ENCODE measurements at regions not wholly inside any gene's neighbourhood (a gene's known extent, or its start where the extent isn't known, plus 50 kb on each side); places are given as distances from the start of the nearest gene placed in this dataset.

DNA sequence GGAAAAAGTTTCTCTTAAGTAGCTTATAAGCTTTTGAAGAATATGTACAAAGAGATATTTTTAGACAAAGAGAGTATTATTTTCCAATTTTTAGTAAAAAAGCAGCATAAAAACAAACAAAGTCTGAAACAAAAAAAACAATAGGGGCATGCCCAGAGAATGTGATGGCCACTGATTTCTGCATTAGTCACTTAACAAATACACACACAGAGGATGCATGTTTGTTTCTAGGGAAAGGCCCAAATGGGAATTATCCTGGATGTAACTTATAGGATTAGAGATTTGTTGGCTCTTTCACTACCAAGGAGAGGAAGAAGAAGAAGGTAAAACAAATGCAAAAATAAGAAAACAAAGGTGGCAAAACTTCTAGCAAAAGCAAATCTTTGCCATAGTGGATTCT is 95.9 kb upstream of the SCOC start:
- DNase-seq, result no peak

DNA sequence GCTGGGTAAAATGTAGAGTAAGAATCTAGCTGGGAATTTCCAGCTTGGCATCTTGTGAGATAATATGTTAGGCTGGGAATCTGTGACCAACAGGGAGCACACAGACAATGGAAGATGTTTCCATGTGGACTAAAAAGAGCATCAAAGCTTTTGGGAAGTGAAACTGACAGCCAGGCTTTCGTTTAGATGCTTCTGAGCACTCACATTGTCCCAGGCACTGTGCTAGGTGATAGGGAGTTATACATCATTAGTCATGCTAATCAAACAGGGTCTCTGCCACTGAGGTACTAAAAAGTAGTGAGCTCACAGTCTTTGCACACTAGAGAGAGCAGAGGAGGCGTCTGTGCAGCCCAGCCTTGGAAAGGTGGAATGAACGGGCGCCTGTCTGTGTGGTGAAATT is 101.9 kb upstream of the SCOC start:
- no peak for DNase-seq

DNA sequence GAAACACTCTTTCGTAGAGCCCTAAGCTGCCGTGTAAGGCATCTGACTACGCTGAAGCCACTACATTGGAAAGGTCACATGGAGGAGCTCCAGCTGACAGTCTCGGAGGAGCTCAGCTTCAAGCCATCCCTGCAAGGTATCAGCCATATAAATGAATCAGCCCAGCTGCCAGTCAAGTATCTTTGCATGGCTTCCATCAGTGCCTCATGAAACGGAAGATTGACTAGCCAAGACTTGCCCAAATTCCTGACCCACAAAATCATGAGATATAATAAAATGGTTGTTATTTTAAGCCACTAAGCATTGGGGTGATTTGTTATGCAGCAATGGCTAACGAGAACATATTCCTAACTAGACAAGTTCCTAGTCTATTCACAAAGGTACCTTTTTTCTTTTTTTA is 104.1 kb upstream of the SCOC start:
- DNase-seq, result no peak

DNA sequence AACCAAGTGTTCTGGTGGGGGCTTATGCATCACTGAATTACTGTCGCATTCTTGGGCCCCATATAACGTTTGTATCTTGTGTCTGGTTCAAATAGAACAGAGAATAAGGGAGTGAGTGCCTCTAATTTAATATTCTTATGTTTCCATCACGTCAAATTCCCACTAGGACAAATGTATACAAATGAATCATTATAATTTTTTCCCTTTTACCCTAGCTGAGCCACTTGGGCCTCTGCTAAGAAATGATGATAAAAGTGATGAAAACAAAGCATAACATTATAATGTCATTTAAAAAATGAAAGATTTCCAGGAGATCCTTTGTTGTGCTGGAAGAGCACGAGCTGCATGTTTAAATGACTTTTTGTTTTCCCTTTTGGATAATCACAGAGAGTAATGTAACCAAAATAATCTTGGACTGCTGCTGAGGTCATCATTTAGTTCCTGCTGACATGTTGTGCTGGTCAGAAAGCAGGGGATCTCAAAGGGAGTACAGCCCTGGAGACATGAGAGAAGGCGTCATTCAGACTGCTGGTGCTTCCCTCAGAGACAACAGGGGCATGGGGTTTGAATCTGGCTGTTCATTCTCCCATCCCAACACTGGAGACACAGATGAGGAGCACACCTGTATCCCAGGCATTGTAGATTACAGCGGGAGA is 105.1 kb upstream of the SCOC start:
- DNase-seq, result no peak

DNA sequence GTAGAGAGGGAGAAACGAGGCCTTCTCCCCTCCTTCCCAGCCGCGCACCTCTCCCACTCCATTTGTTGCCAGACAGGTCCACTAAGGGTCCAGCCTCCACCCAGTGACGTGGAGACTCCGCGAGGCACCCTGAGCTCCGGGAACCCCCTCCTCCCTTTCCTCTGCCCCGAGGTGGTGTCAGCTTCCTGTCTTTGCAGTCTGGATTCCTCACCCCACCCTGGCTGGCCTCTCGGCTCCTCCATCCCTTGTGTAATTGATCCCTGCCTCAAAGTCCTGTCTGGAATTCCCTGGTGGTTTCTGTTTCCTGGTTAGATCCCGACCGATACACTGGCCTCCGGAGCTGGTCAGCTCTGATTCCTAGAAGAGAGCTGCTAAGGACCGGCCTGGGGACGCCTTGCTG is 105.9 kb upstream of the SCOC start:
- no peak for DNase-seq

DNA sequence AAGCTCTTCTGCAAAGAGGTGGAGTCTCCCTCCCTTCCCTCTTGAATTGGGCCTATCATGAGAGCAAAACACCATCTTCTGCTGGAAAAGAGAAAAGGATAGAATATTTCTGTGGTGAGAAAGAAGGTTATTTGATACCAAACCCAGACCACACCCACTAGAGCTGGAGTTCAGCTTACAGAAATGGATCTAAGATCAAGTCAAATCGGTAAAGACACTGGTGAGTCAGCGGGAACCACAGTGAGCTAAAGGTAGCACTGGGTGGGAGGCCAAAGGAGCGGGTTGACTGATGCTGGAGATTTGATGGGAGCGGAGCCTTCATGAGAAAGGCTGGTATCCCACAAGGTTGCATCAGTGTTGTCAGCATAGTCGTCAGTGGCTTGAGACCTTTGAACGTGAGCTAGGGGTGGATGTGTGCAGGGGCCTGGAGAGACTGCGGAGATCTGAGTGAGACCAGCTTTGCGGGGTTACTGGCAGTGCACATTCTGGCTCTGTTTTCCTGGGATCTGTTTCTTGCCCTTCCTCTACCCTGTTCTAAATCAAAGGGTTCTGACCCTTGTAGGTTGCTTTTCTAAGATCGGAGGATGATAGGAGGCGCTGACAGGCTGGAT is 106.4 kb upstream of the SCOC start:
- DNase-seq, result no peak

DNA sequence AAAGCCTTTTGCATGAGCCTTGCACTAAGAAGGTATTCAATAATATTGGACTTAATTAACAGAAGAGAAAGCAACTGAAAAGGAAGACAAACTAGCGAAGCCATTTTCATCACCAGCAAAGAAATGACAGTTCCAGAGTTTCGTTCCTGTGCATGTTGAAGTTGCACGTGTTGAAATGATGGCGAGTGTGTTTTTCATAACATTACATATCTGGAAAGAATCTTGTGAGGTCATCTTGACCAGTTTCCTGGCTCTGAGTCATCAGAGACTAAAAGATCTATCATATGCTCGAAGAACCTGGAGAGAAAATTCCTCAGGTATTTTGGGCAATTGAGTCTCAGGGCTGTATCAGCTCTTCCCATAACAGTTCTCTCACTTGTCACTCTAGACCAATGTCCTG is 106.2 kb upstream of the MAML3 start:
- no peak for DNase-seq

DNA sequence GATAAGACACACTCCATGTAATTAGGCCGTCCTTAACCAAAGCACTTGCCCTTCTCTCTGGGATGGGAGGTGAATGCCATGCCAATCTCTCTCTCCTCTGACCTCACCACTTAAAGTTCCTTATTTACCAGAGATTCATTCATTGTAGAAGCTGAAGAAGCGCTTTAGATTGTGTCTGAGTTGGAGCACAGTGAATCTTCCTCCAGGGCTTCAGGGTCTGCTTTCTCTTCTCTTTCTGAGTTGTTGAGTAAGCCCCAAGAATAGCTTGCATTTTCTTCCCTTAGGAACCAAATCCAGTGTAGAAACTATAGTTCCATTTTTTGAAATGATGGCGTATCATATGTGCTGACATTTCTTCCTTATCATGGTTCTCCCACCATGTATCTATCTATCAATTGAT is 104.5 kb upstream of the MAML3 start:
- peak in 1 of 2 donors; percentile 26 for DNase-seq

DNA sequence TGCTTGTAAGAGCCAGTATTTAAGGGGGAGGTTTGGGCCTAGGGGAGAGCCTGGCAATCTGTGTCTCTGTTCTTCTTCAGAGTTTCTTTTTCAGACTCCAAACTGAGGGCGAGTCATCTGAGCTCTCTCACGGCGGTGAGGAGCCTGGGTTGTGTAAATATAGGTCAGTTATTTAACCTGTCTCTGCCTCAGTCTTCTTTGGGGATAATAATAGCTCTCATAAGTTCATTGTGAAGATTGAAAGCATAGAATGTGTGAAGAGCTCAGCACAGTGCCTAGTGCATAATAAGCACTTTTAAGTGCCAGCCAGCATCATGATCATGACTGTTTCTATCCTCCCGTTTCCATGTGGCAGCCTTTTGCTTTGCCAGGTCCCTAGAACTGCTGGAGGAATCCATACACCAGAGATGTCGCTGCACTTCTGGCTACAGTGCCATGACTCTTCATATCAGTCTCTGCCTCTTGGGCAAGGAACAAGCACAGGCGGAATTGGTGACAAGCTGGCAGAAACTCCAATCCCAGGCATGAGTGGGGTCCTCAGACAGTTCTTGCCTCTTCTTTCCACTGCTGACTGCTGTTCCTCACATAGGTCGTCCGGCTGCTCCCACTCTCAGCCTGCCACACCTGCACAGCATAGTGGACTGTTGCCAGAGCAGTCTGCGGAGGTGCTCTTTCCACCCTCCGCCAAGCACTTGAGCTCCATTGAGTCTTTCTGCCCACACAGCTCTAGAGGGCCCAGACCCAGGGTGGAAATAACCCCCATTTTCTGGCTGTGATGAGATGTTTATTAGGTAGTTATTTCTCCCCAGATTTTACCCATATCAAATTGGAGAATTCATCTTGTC is 103.7 kb upstream of the MAML3 start:
- DNase-seq, result no peak

DNA sequence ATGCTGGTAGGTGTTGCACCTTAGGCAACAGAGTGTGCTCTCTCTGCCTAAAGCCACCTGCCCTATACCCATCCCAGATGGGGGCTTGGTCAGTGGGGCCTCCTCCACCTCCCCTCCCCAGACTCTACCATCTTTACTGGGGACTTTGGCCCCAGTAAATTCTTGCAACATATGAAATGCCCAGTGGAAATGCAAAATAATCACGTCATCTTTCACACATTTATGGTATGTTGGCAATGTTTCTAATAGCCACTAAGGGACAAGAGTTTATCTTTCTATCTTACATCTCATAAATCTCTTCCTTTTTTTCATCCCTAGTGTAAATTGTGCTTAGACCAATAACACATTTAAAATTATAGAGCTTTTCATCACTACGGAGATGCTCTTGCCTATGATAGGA is 103.0 kb upstream of the MAML3 start:
- DNase-seq, result no peak

DNA sequence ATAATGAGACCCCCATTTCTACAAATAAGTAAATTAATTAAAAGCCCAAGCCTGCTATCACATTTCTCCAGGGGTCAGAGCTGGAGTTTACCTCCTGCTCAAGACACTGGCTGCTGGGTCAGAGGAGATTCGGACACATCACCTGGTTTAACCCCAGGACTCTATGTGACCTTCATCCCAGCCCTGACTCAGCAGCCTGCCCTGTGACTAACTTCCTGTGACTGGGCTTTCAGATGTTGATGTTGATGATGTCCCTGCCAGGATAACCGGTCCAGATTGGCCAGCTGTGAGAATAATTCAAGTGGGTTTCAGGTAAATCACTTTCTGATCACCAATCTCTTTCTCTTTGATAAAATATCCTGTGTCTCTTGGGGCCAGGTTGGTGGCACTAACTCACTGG is 102.4 kb upstream of the MAML3 start:
- peak in 1 of 2 donors; percentile 20 for DNase-seq

DNA sequence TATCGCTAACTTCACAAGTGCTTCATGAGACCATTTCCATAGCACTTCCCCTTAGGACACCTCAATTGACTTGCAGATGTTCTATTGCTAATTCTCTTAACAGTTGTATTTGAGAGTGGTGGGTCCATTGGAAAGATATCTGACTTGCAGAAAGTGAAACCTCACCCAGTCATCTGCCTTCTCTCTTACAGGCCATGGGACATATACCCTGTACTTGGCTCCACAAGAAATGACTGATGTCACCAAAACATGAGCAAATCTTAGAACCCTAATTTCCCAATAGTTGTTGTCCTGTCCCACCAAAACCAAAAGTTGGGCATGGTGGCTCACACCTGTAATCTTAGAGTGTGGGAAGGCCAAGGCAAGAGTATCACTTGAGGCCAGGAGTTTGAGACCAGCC is 101.9 kb upstream of the MAML3 start:
- DNase-seq, result no peak

DNA sequence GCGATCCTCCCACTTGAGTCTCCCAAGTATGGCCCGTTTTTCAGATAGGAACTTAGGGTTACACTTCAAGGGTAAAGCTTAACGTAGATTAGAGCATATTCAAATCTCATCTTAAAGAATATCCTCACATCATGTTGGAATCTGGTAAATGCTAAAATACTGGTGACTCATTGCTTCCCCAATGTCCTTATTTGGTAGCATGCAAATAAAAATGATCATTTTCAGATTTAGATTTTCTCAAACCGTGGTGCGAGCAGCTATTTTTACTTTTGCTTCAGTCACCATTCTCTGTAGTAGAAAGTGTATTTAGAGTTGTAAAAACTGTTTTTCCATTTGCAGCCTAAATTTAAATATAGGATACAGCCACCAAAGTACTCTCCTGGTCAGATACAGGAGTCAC is 101.5 kb upstream of the MAML3 start:
- no peak for DNase-seq

DNA sequence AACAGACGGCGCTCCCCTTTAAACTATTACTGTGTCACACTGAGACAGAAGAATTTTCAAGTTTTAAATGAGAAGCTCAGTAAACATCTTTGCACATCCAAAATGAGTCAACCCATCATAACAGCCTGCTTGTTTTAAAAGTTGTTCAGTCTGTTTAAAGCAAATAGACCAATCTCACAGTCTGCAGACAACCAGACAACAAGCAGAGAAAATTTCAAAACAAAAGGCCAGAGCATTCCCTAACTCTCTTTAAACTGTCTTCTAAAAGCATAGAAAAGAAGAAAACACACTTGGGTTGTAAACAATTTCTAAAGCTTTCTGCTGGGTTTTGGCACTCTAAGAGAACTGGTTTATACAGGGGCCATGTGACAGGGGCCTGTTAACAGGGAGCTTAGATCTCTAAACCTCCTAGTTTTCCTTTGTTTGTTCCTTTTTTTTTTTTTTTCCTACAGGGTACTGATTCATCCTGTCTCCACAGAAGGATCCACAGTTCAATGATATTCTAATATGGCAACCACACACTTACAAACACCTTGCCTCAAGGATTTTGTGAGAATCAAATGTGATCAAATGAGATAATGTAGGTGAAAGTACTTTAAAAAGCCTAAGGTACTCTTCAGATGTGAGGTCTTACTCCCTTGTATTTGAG is 100.8 kb upstream of the MAML3 start:
- DNase-seq, result no peak

DNA sequence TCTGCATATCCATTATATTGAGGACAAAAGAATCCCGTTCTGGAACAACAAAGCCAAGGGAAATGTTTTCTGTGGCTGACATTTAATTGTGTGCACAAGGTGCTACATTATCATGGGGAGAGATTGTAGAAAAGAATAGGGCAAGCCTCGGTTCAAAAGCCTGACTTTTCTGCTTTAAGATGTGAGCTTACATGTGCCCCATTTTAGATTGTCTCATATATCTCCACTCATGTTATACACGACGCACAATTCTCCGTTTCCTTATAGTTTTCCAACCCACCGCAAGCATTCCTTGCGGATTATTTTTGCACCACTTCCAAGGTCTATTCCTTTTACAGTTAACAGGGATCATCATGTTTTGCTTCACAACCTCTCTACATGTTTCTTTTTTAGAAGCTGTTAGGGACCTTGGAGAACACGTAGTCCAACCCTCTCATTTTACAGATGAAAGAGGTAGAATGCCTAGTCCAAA is 99.6 kb upstream of the MAML3 start:
- DNase-seq, result no peak

DNA sequence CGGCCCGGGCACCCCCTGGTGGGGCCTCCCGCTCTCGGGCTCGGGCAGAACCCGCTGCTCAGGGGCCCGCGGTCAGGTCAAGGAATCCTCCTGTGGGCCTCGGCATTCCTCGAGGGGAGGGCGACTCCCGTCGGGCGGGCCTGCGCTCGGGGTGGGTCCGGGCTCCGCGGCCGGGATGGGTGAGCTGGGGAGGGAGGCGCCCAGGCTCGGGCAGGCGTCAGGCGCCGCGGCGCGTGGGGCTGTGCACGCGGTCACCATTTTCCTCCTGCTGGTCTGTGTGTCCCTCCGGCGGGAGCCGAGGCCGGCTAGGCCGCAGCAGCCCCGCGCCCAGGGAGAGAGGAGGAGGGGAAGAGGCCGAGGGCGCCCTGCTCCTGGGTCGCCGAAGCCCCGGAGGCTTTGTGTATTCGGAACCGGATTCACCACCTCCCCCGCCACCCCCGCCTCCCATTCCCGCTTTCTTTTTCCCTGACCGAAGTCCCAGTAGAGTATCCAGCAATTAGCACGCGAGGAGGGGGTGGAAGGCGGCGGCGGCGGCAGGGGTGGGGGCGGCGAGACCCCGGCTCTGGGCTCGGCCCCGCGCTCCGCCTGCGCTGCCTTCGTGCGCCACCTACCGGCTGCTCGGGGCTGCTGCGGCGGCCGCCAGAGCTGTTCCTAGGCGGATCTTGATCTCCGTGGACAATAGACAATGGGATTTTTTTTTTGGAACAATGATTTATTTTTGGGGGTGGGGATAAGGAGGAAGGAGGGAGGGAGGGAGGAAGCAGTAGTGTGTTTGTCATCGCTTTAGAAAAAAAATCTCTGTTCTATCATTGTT is 99.0 kb upstream of the MAML3 start:
- peak; percentile 48 to 63 for DNase-seq

DNA sequence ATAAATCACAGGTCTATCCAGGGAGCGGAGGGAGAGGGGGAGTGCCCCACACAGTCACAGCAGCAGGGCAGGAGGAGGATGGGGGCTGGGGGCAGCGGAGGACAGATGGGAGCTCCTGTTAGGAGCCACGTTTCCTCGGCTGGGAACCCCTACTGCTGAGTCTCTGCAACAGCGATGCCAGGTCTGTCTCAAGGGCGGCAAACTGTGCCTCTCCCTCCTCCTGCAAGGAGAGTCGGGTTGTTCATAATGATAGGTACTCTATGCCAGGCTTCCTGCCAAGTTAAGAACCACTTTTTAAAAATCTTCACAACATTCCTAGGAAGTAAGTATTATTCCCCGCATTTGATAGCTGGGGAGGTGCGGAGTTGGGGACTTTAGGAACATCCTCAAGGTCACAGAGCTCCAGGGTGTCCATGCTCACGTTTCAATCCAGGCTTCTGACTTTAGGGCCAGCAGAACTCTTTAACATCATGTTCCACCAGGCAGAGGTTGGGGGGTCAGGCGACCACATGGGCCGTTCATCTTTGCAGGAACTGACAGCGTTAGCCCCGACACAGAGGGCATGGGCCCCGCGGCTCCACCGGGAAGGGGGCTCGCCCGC is 98.3 kb upstream of the MAML3 start:
- no peak for DNase-seq

DNA sequence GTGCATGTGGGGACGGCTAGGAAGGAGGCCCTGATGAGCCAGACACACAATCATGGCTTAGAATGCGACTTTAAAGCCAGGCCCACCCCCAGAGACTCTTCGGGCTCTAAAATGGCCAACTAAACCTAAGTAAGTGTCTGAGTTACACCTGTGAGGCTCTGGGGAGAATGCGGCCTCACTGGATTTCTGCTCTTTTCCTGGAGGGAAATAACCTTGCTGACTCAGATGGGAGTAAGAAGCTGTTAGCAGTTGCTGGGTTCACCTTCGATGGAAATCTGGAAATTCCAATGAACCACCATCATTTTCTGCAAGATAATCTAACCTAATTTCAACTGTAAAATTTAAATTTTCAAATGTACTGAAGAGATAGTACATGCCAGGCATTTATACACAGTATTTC is 97.6 kb upstream of the MAML3 start:
- DNase-seq, result no peak

DNA sequence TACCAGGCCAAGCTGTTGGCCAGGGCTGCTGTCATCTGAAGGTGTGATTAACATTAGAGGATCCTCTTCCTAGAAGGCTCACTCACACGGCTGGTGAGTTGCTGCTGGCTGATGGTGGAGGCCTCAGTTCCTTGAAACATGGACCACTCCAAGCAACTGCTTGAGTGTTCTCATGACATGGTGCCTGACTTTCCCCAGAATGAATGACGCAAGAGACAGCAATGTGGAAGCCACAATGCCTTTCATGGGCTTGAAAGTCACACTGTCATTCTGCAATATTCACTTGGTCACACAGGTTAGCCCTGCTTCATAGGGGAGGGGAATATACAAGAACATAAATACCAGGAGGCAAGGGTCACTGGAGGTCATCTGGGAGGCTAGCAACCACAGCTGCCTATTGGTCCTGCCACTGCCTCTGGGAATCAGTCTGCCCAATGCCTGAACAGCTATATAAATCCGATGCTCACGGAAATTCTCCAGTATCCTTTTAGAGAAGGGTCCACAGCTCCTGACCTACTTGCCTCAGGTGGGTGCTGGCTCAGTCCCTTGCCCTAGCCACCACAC is 97.1 kb upstream of the MAML3 start:
- peak; percentile 85 to 86 for DNase-seq

DNA sequence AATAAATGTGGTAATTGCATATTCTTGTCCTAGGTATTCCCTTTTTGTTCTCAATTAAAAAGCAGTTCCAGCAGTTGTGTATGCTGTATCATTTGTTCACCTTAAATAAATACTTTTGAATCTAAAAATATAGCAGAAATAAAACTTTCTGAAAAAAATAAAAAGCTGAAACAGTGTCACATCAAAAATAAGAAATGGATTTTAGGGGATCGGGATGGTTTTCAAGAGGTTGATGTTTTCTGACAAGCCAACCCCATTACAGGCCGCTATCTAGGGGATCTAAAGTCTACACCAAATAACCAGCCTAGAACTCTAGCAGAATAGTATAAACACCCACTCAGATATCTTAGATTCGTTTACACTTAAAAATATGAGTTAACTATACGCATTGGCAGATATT is 95.4 kb upstream of the MAML3 start:
- DNase-seq, result peak in 1 of 2 donors; percentile 41

DNA sequence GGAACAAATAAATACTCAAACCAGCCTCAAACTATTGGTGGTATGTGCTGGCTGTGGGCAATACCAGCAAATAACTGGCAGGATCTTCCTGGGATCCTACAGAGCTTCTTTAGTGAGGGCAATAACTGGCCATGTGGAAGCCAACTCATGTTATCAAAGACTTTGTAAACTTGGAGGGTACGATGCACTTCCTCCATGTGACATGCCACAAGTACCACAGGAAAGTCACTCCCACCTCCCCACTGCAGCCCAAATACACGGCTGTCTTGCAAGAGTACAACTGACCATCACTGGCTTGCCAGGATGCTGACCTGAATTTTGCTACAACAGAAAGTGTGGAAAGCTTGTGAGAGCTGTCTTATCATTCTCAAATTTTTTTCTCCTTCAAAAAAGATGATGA is 93.3 kb upstream of the MAML3 start:
- no peak for DNase-seq

DNA sequence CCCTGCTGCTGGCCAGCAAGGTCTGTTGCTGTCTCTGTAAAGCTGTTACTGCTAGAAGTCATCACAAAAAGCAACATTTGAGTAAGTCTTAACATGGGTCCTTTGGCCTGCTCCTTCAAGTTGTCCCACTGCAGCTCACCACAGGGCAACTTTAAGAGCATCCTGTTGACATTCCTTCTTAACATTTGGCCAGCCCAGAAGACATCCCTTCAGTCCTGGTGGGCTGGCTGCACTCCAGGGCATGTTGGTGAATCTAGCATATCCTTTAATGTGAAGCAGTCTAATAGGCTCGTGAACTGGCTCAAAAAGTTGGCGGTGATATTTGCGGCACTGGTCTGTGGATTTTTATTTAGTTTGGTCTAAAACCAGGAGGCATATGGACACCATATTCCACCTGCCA is 92.2 kb upstream of the MAML3 start:
- no peak for DNase-seq

Data from inflammatory macrophage (primary cell).